Subcutaneous abdominal adipose tissue (tissue), 5 donors: ENCODE measurements at regions not wholly inside any gene's neighbourhood (a gene's known extent, or its start where the extent isn't known, plus 50 kb on each side); places are given as distances from the start of the nearest gene placed in this dataset.

Experiments
- H3K27ac ChIP-seq: one replicate; pipeline ENCODE4 v1.7.0; 2013; ENCODE audit warnings: low read depth, mild to moderate bottlenecking, inconsistent platforms, low read length, moderate library complexity
- H3K27me3 ChIP-seq, 5 donors: one replicate each; pipeline ENCODE4 v1.7.0; 2013; ENCODE audit warnings: low read length in 5 of 5, inconsistent platforms in 1 of 5; ENCODE audit not compliant: control insufficient read depth in 5 of 5, insufficient read depth in 4 of 5
- H3K36me3 ChIP-seq, 5 donors: one replicate each; pipeline ENCODE4 v1.7.0; 2013; ENCODE audit warnings: low read length in 5 of 5; ENCODE audit not compliant: control insufficient read depth in 5 of 5, insufficient read depth in 5 of 5
- H3K4me1 ChIP-seq, 5 donors: one replicate each; pipeline ENCODE4 v1.7.0; 2013; ENCODE audit warnings: low read length in 5 of 5, mild to moderate bottlenecking in 3 of 5, moderate library complexity in 1 of 5; ENCODE audit not compliant: control insufficient read depth in 5 of 5, insufficient read depth in 5 of 5
- H3K4me3 ChIP-seq, 5 donors: one replicate each; pipeline ENCODE4 v1.7.0; 2013; ENCODE audit warnings: low read length in 5 of 5, low read depth in 1 of 5
- H3K9ac ChIP-seq, 5 donors: one replicate each; pipeline ENCODE4 v1.7.0; 2013; ENCODE audit warnings: low read length in 5 of 5, mild to moderate bottlenecking in 4 of 5, moderate library complexity in 3 of 5
- H3K9me3 ChIP-seq, 5 donors: one replicate each; pipeline ENCODE4 v1.7.0; 2013; ENCODE audit warnings: low read length in 5 of 5; ENCODE audit not compliant: control insufficient read depth in 5 of 5
- donor health status: healthy.
- donor health status: healthy.
- donor health status: healthy.
- donor health status: healthy.
- donor health status: healthy.

GRCh38 chr15:94894056-94894455 is 662.7 kb downstream of the MCTP2 start:
- Histone ChIP-seq H3K9me3 (peaks cover 0 to 6% (median 0%) of the 10 kb centered on the region in 5 donors), H3K36me3 (no peaks in the 10 kb centered on the region), H3K9ac (no peak overlapping the region), H3K4me3 (no peak overlapping the region), H3K27ac (no peak overlapping the region), H3K27me3 (no peaks in the 10 kb centered on the region), H3K4me1 (peaks cover 0 to 7% (median 0%) of the 10 kb centered on the region in 5 donors)

- Histone ChIP-seq H3K4me3 (peak overlapping the region in 1 of 5 donors; percentile 28), H3K27me3 (no peaks in the 10 kb centered on the region), H3K9me3 (peaks cover 5 to 19% (median 15%) of the 10 kb centered on the region in 5 donors), H3K36me3 (no peaks in the 10 kb centered on the region), H3K9ac (no peak overlapping the region), H3K4me1 (peaks cover 0 to 23% (median 8%) of the 10 kb centered on the region in 5 donors), H3K27ac (no peak overlapping the region)
Measured at GRCh38 chr15:94909510-94909909, 678.1 kb downstream of the MCTP2 start.

- Histone ChIP-seq H3K36me3 (no peaks in the 10 kb centered on the region), H3K4me3 (peak overlapping the region in 2 of 5 donors; percentile 31 to 33), H3K4me1 (peaks cover 0 to 27% (median 10%) of the 10 kb centered on the region in 5 donors), H3K9ac (no peak overlapping the region), H3K27me3 (no peaks in the 10 kb centered on the region), H3K27ac (no peak overlapping the region), H3K9me3 (peaks cover 5 to 19% (median 15%) of the 10 kb centered on the region in 5 donors)
Measured at GRCh38 chr15:94910166-94910565, 678.8 kb downstream of the MCTP2 start.

GRCh38 chr15:94912760-94913159 is 681.4 kb downstream of the MCTP2 start:
- Histone ChIP-seq H3K9me3 (peaks cover 3 to 16% (median 14%) of the 10 kb centered on the region in 5 donors), H3K4me3 (no peak overlapping the region), H3K9ac (no peak overlapping the region), H3K27ac (no peak overlapping the region), H3K4me1 (peaks cover 0 to 32% (median 12%) of the 10 kb centered on the region in 5 donors), H3K36me3 (no peaks in the 10 kb centered on the region), H3K27me3 (no peaks in the 10 kb centered on the region)

GRCh38 chr15:94917068-94917467 is 685.7 kb downstream of the MCTP2 start:
- Histone ChIP-seq H3K9me3 (peaks cover 0 to 4% (median 0%) of the 10 kb centered on the region in 5 donors), H3K9ac (no peak overlapping the region), H3K4me3 (no peak overlapping the region), H3K27ac (no peak overlapping the region), H3K27me3 (no peaks in the 10 kb centered on the region), H3K4me1 (peaks cover 0 to 21% (median 8%) of the 10 kb centered on the region in 5 donors), H3K36me3 (no peaks in the 10 kb centered on the region)

- Histone ChIP-seq H3K27ac (peak overlapping the region; percentile 28), H3K36me3 (no peaks in the 10 kb centered on the region), H3K27me3 (no peaks in the 10 kb centered on the region), H3K4me3 (no peak overlapping the region), H3K9me3 (no peaks in the 10 kb centered on the region), H3K4me1 (peaks cover 0 to 49% (median 22%) of the 10 kb centered on the region in 5 donors), H3K9ac (no peak overlapping the region)
Measured at GRCh38 chr15:94921936-94922335, 690.6 kb downstream of the MCTP2 start.

GRCh38 chr15:94924057-94924456 is 692.7 kb downstream of the MCTP2 start:
- Histone ChIP-seq H3K36me3 (no peaks in the 10 kb centered on the region), H3K9ac (no peak overlapping the region), H3K27ac (peak overlapping the region; percentile 91), H3K4me1 (peaks cover 0 to 57% (median 29%) of the 10 kb centered on the region in 5 donors), H3K27me3 (no peaks in the 10 kb centered on the region), H3K4me3 (no peak overlapping the region), H3K9me3 (no peaks in the 10 kb centered on the region)

GRCh38 chr15:94924971-94925598 is 693.7 kb downstream of the MCTP2 start:
- Histone ChIP-seq H3K9me3 (no peaks in the 10 kb centered on the region), H3K4me3 (no peak overlapping the region), H3K36me3 (no peaks in the 10 kb centered on the region), H3K27me3 (no peaks in the 10 kb centered on the region), H3K27ac (peak overlapping the region; percentile 91), H3K9ac (peak overlapping the region in 2 of 5 donors; percentile 25 to 66), H3K4me1 (peaks cover 0 to 65% (median 35%) of the 10 kb centered on the region in 5 donors)

GRCh38 chr15:94925680-94926079 is 694.3 kb downstream of the MCTP2 start:
- Histone ChIP-seq H3K27ac (peak overlapping the region; percentile 91), H3K4me3 (no peak overlapping the region), H3K9ac (peak overlapping the region in 1 of 5 donors; percentile 66), H3K27me3 (no peaks in the 10 kb centered on the region), H3K9me3 (no peaks in the 10 kb centered on the region), H3K4me1 (peaks cover 0 to 65% (median 35%) of the 10 kb centered on the region in 5 donors), H3K36me3 (no peaks in the 10 kb centered on the region)

- Histone ChIP-seq H3K36me3 (no peaks in the 10 kb centered on the region), H3K9ac (peak overlapping the region in 1 of 5 donors; percentile 66), H3K4me3 (no peak overlapping the region), H3K4me1 (peaks cover 0 to 60% (median 35%) of the 10 kb centered on the region in 5 donors), H3K9me3 (no peaks in the 10 kb centered on the region), H3K27me3 (no peaks in the 10 kb centered on the region), H3K27ac (peak overlapping the region; percentile 91)
Measured at GRCh38 chr15:94927003-94927402, 695.6 kb downstream of the MCTP2 start.
